ENCODE measurements at regions not wholly inside any gene's neighbourhood (a gene's known extent, or its start where the extent isn't known, plus 50 kb on each side); places are given as distances from the start of the nearest gene placed in this dataset.

- Histone ChIP-seq H3K9ac (ENCODE audit: low read depth, low read length, poor library complexity, severe bottlenecking) (no peak overlapping the region), H4K20me1 (ENCODE audit: insufficient read depth, low read length, poor library complexity, severe bottlenecking) (no peaks in the 10 kb centered on the region), H3K4me2 (ENCODE audit: low read depth, low read length, poor library complexity, severe bottlenecking) (no peak overlapping the region), H3K36me3 (ENCODE audit: insufficient read depth, low read length) (no peaks in the 10 kb centered on the region), H2AFZ (ENCODE audit: low read length) (no peak overlapping the region), H3K4me1 (ENCODE audit: insufficient read depth, low read length, poor library complexity, severe bottlenecking) (no peaks in the 10 kb centered on the region), H3K27me3 (ENCODE audit: insufficient read depth, low read length, poor library complexity, severe bottlenecking) (no peaks in the 10 kb centered on the region), H3K79me2 (ENCODE audit: insufficient read depth, low read length) (no peaks in the 10 kb centered on the region), H3F3A (ENCODE audit: low read depth) (no peaks in the 10 kb centered on the region), H3K4me3 (ENCODE audit: low read length, poor library complexity, severe bottlenecking) (no peak overlapping the region), H3K9me2 (replicated peaks; ENCODE audit: low read depth, low read length) (no peaks in the 10 kb centered on the region), H3K9me3 (ENCODE audit: insufficient read depth, low read depth, low read length) (no peaks in the 10 kb centered on the region)
- TF ChIP-seq CTCF (conservative IDR thresholded peaks at IDR 0.05; ENCODE audit: low read length): no peak
- no peak for TF ChIP-seq EZH2phosphoT487 (IDR thresholded peaks at IDR 0.05; ENCODE audit: borderline replicate concordance)
These were observed 203.9 kb downstream of the HAO1 start for GRCh38 chr20:7736336-7736735.

- no peaks in the 10 kb centered on the region for H3F3A ChIP-seq (ENCODE audit: low read depth)
- no peaks in the 10 kb centered on the region for H3K9me2 ChIP-seq (replicated peaks; ENCODE audit: low read depth, low read length)
- no peak overlapping the region for H3K9ac ChIP-seq (ENCODE audit: low read depth, low read length, poor library complexity, severe bottlenecking)
- TF ChIP-seq CTCF (conservative IDR thresholded peaks at IDR 0.05; ENCODE audit: low read length) (no peak), EZH2phosphoT487 (IDR thresholded peaks at IDR 0.05; ENCODE audit: borderline replicate concordance) (no peak)
- H4K20me1 ChIP-seq (ENCODE audit: insufficient read depth, low read length, poor library complexity, severe bottlenecking): no peaks in the 10 kb centered on the region
- H3K4me3 ChIP-seq (ENCODE audit: low read length, poor library complexity, severe bottlenecking): no peak overlapping the region
- H3K36me3 ChIP-seq (ENCODE audit: insufficient read depth, low read length): no peaks in the 10 kb centered on the region
- no peaks in the 10 kb centered on the region for H3K4me1 ChIP-seq (ENCODE audit: insufficient read depth, low read length, poor library complexity, severe bottlenecking)
- H2AFZ ChIP-seq (ENCODE audit: low read length): no peak overlapping the region
- H3K27me3 ChIP-seq (ENCODE audit: insufficient read depth, low read length, poor library complexity, severe bottlenecking): no peaks in the 10 kb centered on the region
- no peaks in the 10 kb centered on the region for H3K79me2 ChIP-seq (ENCODE audit: insufficient read depth, low read length)
- H3K4me2 ChIP-seq (ENCODE audit: low read depth, low read length, poor library complexity, severe bottlenecking): no peak overlapping the region
- H3K9me3 ChIP-seq (ENCODE audit: insufficient read depth, low read depth, low read length): no peaks in the 10 kb centered on the region
These were observed 198.4 kb downstream of the HAO1 start for GRCh38 chr20:7741866-7742265.

GRCh38 chr20:7742479-7742878 is 197.8 kb downstream of the HAO1 start:
- Histone ChIP-seq H3K9ac (ENCODE audit: low read depth, low read length, poor library complexity, severe bottlenecking) (no peak overlapping the region), H3K4me1 (ENCODE audit: insufficient read depth, low read length, poor library complexity, severe bottlenecking) (no peaks in the 10 kb centered on the region), H3K9me2 (replicated peaks; ENCODE audit: low read depth, low read length) (no peaks in the 10 kb centered on the region), H4K20me1 (ENCODE audit: insufficient read depth, low read length, poor library complexity, severe bottlenecking) (no peaks in the 10 kb centered on the region), H3K4me2 (ENCODE audit: low read depth, low read length, poor library complexity, severe bottlenecking) (no peak overlapping the region), H3K4me3 (ENCODE audit: low read length, poor library complexity, severe bottlenecking) (no peak overlapping the region), H3K9me3 (ENCODE audit: insufficient read depth, low read depth, low read length) (no peaks in the 10 kb centered on the region), H2AFZ (ENCODE audit: low read length) (no peak overlapping the region), H3K36me3 (ENCODE audit: insufficient read depth, low read length) (no peaks in the 10 kb centered on the region), H3F3A (ENCODE audit: low read depth) (no peaks in the 10 kb centered on the region), H3K79me2 (ENCODE audit: insufficient read depth, low read length) (no peaks in the 10 kb centered on the region), H3K27me3 (ENCODE audit: insufficient read depth, low read length, poor library complexity, severe bottlenecking) (no peaks in the 10 kb centered on the region)
- TF ChIP-seq EZH2phosphoT487 (IDR thresholded peaks at IDR 0.05; ENCODE audit: borderline replicate concordance) (no peak), CTCF (conservative IDR thresholded peaks at IDR 0.05; ENCODE audit: low read length) (no peak)
